ENCODE measurements at regions not wholly inside any gene's neighbourhood (a gene's known extent, or its start where the extent isn't known, plus 50 kb on each side); places are given as distances from the start of the nearest gene placed in this dataset.

DNA sequence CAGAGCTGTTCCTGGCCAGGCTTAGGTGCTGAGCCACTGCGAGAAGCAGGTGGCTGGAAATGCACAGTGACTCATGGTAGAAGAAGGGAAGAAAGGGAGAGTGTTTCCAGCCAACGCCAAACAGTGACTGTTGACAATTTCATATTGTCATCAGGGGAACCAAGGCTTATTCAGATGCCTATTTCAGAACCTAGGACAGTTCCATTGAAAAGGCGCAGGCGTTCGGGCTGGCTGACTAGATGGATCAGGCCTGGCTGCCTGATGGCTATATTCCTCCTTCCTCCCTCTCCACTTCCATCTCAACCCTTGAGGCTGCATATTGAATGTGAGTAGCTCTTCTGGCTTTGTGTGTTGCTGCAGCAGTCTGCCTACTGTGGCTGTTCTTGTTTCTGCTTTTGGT is 73.0 kb upstream of the FRMPD4 start:
- TF ChIP-seq EZH2phosphoT487 (IDR thresholded peaks at IDR 0.05; ENCODE audit: insufficient read depth, low read depth) = no peak
- no peak for TF ChIP-seq EZH2 (IDR thresholded peaks at IDR 0.05; ENCODE audit: insufficient read depth, poor library complexity, severe bottlenecking)

All from GM23248 (cell line).